Caco-2 (cell line): ENCODE measurements at regions not wholly inside any gene's neighbourhood (a gene's known extent, or its start where the extent isn't known, plus 50 kb on each side); places are given as distances from the start of the nearest gene placed in this dataset.

Source experiments
- BruUV-seq: library from RNA; stranded (reverse); fragments of 400-500 nt; replicated peaks from 2 replicates; lab custom pipeline; 2021; lab: Mats Ljungman, UMichigan
- CTCF ChIA-PET: fragments of 300-600 bp; sonication (Branson Sonifier 250); formaldehyde crosslinking; loops from one replicate; lab custom pipeline; 2022; ENCODE audit warnings: antibody characterized with exemption; lab: Charles Lee
- POLR2A ChIA-PET: fragments of 300-600 bp; sonication (Branson Sonifier 250); formaldehyde crosslinking; loops from one replicate; lab custom pipeline; 2022; ENCODE audit warnings: antibody characterized with exemption; lab: Charles Lee
- DNase-seq, 2 experiments: peaks; one replicate each; pipeline versions ENCODE4 v3.0.0 to v3.0.0-alpha.2; 2020 to 2022
- H3K27me3 ChIP-seq: replicated peaks from 2 replicates; pipeline ENCODE4 v1.6.0; 2011; ENCODE audit warnings: low read length; ENCODE audit not compliant: control insufficient read depth, insufficient read depth
- H3K36me3 ChIP-seq: 2 replicates; pipeline ENCODE4 v1.5.1; 2011; ENCODE audit warnings: low read length; ENCODE audit not compliant: control insufficient read depth, insufficient read depth
- H3K4me1 ChIP-seq: fragments of 250-450 bp; sonication (Bioruptor Pico); 2 replicates; pipeline ENCODE4 v1.5.1; 2020; ENCODE audit warnings: mild to moderate bottlenecking
- H3K4me3 ChIP-seq: 2 replicates; pipeline ENCODE4 v1.5.1; 2011; ENCODE audit warnings: low read depth, mild to moderate bottlenecking, control low read depth, low read length
- H3K9me3 ChIP-seq: fragments of 250-450 bp; sonication (Bioruptor Pico); 2 replicates; pipeline ENCODE4 v1.5.1; 2020; ENCODE audit warnings: mild to moderate bottlenecking, moderate library complexity
- H3K27ac Mint-ChIP-seq: one replicate; pipeline ENCODE4 v1.8.0; 2022; ENCODE audit warnings: mixed read lengths; ENCODE audit not compliant: unreplicated experiment
- H3K27me3 Mint-ChIP-seq: one replicate; pipeline ENCODE4 v1.8.0; 2022; ENCODE audit warnings: mixed read lengths; ENCODE audit not compliant: insufficient read depth, unreplicated experiment
- H3K36me3 Mint-ChIP-seq: one replicate; pipeline ENCODE4 v1.8.0; 2022; ENCODE audit warnings: mild to moderate bottlenecking, mixed read lengths; ENCODE audit not compliant: insufficient read depth, unreplicated experiment
- H3K4me1 Mint-ChIP-seq: one replicate; pipeline ENCODE4 v1.8.0; 2022; ENCODE audit warnings: low read depth, mixed read lengths; ENCODE audit not compliant: unreplicated experiment
- H3K4me3 Mint-ChIP-seq: one replicate; pipeline ENCODE4 v1.8.0; 2022; ENCODE audit warnings: mild to moderate bottlenecking, moderate library complexity, mixed read lengths; ENCODE audit not compliant: unreplicated experiment
- H3K9me3 Mint-ChIP-seq: one replicate; pipeline ENCODE4 v1.8.0; 2022; ENCODE audit warnings: mixed read lengths; ENCODE audit not compliant: unreplicated experiment
- CTCF ChIP-seq, 2 experiments: fragments of 200-600 bp in 1 of 2; IDR thresholded peaks; 1 replicate in 1 of 2; 2 replicates in 1 of 2; pipeline versions ENCODE4 v1.5.1 to v1.8.0; 2011 to 2022; ENCODE audit warnings: antibody characterized with exemption in 1 of 2, control low read depth in 1 of 2, inconsistent platforms in 1 of 2, low read depth in 1 of 2, low read length in 1 of 2, mild to moderate bottlenecking in 1 of 2, moderate library complexity in 1 of 2; ENCODE audit not compliant: insufficient read depth in 1 of 2, severe bottlenecking in 1 of 2, unreplicated experiment in 1 of 2
- intact Hi-C: fragments of 100-400 bp; cut with micrococcal nuclease; formaldehyde crosslinking; loops from one replicate; pipeline ENCODE4 v1.10.0; 2022; ENCODE audit not compliant: unreplicated experiment

GRCh38 chr11:128244871-128245270 is 342.5 kb downstream of the ETS1 start:
- ChIA-PET CTCF (no interaction called here), POLR2A (no interaction called here)
- H3K4me3 ChIP-seq, result no peak overlapping the region
- no peaks in the 10 kb centered on the region for H3K9me3 Mint-ChIP-seq
- no peak overlapping the region for H3K4me3 Mint-ChIP-seq
- H3K27me3 ChIP-seq, result no peaks in the 10 kb centered on the region
- no peaks in the 10 kb centered on the region for H3K4me1 Mint-ChIP-seq
- intact Hi-C loops, result no loop called here
- TF ChIP-seq CTCF (IDR thresholded peaks at IDR 0.05; ENCODE audit: insufficient read depth in 1 of 2, low read depth in 1 of 2, low read length in 1 of 2, severe bottlenecking in 1 of 2, unreplicated experiment in 1 of 2), result no peak
- no peaks in the 10 kb centered on the region for H3K4me1 ChIP-seq
- no peaks in the 10 kb centered on the region for H3K36me3 Mint-ChIP-seq
- BruUV-seq, result no TSS peak
- H3K9me3 ChIP-seq, result no peaks in the 10 kb centered on the region
- H3K36me3 ChIP-seq, result no peaks in the 10 kb centered on the region
- H3K27ac Mint-ChIP-seq, result no peak overlapping the region
- no peaks in the 10 kb centered on the region for H3K27me3 Mint-ChIP-seq
- DNase-seq, result no peak

GRCh38 chr11:128242451-128242850 is 344.9 kb downstream of the ETS1 start:
- no peaks in the 10 kb centered on the region for H3K9me3 ChIP-seq
- H3K27ac Mint-ChIP-seq, result no peak overlapping the region
- TF ChIP-seq CTCF (IDR thresholded peaks at IDR 0.05; ENCODE audit: insufficient read depth in 1 of 2, low read depth in 1 of 2, low read length in 1 of 2, severe bottlenecking in 1 of 2, unreplicated experiment in 1 of 2), result no peak
- H3K27me3 ChIP-seq, result no peaks in the 10 kb centered on the region
- ChIA-PET POLR2A (no interaction called here), CTCF (no interaction called here)
- H3K36me3 ChIP-seq, result no peaks in the 10 kb centered on the region
- H3K27me3 Mint-ChIP-seq, result no peaks in the 10 kb centered on the region
- no peak overlapping the region for H3K4me3 Mint-ChIP-seq
- H3K36me3 Mint-ChIP-seq, result no peaks in the 10 kb centered on the region
- no peaks in the 10 kb centered on the region for H3K4me1 Mint-ChIP-seq
- no TSS peak for BruUV-seq
- intact Hi-C loops, result no loop called here
- no peak overlapping the region for H3K4me3 ChIP-seq
- no peaks in the 10 kb centered on the region for H3K9me3 Mint-ChIP-seq
- H3K4me1 ChIP-seq, result no peaks in the 10 kb centered on the region
- no peak for DNase-seq

- Histone ChIP-seq H3K4me3 (no peak overlapping the region), H3K36me3 (no peaks in the 10 kb centered on the region), H3K9me3 (no peaks in the 10 kb centered on the region), H3K27me3 (no peaks in the 10 kb centered on the region), H3K4me1 (no peaks in the 10 kb centered on the region)
- POLR2A ChIA-PET, result no interaction called here
- no peaks in the 10 kb centered on the region for H3K9me3 Mint-ChIP-seq
- no TSS peak for BruUV-seq
- no peak overlapping the region for H3K4me3 Mint-ChIP-seq
- DNase-seq, result no peak
- H3K27ac Mint-ChIP-seq, result no peak overlapping the region
- TF ChIP-seq CTCF (IDR thresholded peaks at IDR 0.05; ENCODE audit: insufficient read depth in 1 of 2, low read depth in 1 of 2, low read length in 1 of 2, severe bottlenecking in 1 of 2, unreplicated experiment in 1 of 2), result no peak
- CTCF ChIA-PET, result no interaction called here
- H3K4me1 Mint-ChIP-seq, result no peaks in the 10 kb centered on the region
- H3K27me3 Mint-ChIP-seq, result no peaks in the 10 kb centered on the region
- H3K36me3 Mint-ChIP-seq, result no peaks in the 10 kb centered on the region
- intact Hi-C loops, result no loop called here
Measured at GRCh38 chr11:128240546-128240945, 346.8 kb downstream of the ETS1 start.
